Stimulated activated CD8-positive, alpha-beta memory T cell treated with anti-CD3 and anti-CD28 coated beads, Interleukin-7, amount 100 ng/mL, for 48 hours (primary cell): ENCODE measurements at regions not wholly inside any gene's neighbourhood (a gene's known extent, or its start where the extent isn't known, plus 50 kb on each side); places are given as distances from the start of the nearest gene placed in this dataset.

Source experiments
- DNase-seq, 2 donors: peaks; one replicate each; pipeline ENCODE4 v3.0.0-alpha.2; 2020; ENCODE audit warnings: low read depth in 1 of 2; ENCODE audit errors: extremely low read depth in 1 of 2

DNA sequence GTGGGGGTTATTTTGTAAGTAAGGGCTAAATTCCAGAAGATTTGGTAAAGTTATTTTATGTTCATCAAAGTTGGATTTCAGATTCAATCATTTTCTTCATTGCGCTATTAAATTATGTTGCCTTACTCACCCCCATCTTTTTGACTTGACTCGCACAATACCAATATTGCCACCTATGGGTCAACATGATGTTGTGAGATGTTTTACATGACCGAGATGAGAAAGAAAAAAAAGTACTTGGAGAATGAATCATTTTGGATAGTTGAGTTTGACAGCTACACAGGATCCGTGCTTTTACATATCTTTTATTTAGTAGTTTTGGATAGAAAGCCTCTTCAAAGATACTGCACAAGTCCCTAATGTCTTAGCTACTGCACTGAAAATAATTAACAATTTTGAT lies 224.2 kb upstream of the EMCN start:
- no peak for DNase-seq

DNA sequence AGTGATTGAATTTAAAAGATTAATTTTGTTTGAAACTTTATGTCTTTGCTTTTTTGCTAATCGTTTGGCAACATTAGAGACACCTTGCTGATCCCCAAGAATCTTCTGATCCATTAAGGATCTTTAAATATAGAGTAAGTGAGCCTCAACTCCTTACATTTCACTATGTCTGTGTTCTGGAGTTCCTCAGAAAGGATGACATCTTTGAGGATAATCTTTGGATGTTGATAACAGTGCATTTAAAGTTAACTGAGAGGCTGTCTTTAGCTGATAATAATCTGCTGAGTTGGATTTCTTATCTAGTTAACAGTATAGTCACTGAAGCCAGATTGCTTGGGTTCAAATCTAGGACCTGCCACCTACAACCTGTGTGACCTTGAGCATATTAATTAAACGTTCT lies 221.6 kb upstream of the EMCN start:
- DNase-seq: no peak

DNA sequence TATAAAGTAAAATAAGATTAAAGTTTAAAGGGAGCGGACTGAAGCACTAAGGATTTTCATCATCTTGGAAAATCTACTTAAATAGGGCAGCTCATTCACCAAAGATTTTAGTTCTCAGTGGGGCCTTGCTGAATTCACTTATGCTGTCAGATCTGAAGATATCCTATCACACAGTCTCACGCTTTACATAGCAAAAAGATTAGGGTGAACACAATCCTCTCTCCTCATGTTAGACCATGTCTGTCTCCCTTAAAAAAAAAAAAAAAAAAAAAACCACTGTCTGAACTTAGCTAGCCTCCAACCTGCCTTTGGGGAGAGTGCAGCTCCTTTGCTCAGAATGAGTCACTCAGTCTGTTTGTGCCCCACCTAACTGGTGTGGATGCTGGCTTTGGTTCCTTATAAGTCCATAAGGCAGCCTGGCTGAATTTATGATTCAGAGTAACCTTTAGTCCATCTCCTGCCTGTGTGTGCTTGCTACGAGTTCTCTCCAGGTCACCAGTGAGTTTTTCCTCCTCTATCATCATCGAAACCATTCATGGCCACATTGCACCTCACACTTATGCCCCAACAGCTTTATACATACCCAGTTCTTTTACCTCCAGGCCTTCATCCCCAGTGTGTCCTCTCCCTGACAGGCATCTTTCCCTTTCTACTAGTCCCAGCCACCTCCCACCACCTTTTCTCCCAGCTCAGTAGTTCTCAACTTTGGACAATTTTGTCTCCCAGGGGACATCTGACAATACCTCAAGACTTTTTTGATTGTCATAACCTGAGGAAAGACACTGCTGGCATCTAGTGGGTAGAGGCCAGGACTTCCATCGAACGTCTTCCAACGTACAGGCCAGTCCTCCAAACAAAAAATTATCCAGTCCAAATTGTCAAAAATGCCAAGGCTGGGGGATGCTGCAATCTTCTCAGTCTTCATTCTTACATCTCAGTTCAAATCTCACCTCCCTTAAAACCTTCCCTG lies 220.7 kb upstream of the EMCN start:
- DNase-seq: no peak

DNA sequence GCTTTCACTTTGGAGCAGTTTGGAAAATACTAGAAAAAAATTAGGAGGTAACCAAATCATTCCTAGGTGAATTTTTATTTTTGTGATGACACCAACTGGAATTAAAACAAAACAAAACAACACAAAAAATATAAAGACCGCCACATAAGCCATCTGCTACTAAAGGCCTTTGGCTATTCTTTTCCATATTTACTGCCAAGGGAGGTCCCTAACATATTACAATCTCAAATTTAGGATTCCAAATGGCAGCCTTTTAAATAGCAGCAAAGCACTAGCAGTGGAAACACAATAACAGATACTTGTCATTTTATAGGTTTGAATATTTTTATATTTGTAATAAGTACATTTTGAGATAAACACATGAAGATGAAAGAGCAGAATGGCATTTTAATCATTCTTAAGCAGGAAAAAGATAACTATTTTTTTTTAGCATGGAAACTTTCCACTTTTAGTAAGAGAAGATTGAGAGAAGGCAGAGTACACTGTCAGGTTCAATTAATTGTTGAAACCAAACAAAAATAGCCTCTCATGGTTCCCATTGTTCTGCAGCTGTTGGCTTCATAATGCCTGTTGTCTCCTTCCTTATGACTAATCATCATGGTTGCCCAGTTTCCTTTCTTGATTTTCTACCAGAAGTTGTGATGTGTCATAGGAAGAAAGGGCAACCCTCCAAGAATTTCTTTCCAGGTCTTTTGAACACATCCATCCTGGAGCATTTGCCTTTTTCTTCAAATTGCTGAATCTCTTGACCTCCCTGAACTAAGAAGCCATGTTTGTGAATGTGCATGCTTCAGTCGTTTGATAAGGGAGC lies 219.0 kb upstream of the EMCN start:
- DNase-seq: no peak

DNA sequence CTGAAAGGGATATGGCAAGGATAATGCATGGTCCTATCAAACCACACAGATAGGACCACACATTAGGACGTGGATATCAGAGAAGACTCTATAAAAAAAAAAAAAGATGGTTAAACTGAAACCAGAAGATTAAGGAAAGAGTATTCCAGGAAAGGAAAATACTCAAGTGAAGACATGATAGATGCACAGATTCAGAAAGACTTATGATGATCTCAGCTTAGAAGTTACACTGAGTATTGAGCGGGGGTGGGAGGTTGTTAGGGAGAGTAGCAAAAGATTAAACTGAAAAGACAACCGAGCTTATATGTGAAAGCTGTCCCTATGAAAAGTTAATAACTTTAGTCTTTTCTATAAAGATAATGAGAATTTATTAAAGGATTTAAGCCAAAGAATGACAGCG lies 211.0 kb upstream of the EMCN start:
- DNase-seq: no peak

DNA sequence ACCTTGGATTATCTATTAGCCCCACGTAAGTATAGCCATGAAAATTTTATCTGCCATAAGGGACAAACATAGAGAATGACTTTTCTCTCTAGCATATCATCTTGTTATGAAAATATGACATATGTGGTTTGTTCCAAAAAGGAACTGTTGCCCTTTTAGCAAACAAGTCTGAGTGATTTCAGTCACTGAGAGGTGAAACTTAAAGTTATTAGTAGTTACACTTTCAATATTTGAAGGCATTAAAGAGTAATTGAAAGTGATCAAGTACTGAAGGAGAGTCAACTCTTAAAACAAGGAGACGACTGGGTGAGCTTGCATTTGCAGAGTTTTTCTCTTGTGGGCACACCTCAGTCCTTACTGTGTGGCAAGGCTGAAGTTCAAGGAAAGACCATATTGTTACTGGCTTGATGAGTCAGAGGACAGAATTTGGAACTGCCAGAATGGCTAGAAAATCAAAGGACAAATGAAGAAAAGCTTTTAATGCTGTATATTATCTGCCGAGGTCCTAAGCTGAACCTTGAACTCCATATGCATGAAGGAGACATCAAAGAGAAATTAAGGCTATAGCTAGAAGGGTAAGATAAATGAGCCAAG lies 205.1 kb upstream of the EMCN start:
- DNase-seq: no peak

DNA sequence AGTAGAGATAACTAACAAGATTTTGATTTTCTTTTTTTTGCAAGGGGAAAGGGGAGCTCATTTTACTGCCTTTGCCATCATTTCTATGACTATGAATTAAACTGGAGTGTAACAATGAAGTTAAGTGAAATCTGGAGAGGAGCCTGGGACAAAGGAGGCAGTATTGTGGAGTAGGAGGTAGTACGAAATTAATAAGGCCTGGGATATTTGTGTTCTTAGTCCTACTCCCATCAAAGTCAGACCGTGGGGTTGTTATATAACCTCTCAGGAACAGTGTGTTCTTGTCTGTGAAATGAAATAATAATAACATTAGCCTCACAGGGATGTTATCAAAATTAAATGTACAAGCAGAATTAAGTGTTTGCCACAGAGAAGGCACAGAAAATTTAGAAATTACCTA lies 204.3 kb upstream of the EMCN start:
- DNase-seq: no peak

DNA sequence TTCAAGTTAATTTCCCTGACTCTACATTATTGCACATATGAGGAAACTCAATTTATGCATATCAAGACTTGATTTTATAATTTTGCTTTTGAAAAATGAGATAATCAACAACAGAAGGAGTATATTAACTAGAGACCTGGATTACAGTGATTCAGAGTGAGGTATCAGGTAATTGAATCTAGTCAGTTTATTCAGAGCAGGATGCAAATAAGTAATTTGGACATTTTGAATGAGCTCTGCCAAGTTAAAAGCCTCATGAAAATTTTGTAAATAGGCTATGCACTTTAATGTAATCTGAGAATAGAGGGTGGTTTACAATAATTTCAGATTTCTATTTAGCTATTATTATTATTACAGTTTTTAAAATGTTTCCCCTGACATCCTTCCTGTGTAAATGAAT lies 203.7 kb upstream of the EMCN start:
- no peak for DNase-seq

DNA sequence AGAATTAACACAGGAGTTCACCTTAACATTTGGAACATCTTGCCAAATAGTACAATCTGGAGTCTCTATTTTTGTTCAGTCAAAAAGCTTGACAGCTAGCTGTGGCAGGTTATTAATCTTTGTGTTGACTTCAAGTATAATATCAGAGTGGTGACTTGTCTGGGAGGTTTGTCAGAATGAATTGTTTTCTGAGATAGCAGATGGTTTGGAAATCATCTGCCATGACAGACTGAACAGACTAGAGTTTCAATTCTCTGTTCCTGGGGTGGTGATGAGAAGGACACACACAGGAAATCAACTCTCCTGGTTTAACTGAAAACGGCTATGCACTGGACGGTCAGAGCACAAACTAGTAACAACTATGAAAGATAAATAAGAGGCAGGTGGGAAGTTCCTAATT lies 203.3 kb upstream of the EMCN start:
- no peak for DNase-seq

DNA sequence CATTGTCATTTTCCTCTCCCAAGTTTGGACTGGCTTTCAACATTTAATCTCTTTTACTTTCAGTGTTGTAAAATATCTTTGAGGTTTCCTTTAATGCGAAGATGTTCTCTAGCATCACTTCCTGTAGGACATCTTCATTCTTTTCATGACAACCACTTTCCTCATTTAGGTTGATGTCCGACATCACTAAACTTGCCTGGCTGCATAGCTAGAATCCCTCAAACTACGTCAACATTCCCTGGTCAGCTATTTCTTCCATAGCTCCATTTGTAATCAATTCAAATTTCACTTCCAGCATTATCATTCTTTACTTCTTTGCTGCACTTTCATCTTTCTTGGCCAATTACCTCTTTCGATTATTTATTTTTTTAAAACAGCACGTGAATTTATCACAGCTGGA lies 198.6 kb upstream of the EMCN start:
- no peak for DNase-seq

DNA sequence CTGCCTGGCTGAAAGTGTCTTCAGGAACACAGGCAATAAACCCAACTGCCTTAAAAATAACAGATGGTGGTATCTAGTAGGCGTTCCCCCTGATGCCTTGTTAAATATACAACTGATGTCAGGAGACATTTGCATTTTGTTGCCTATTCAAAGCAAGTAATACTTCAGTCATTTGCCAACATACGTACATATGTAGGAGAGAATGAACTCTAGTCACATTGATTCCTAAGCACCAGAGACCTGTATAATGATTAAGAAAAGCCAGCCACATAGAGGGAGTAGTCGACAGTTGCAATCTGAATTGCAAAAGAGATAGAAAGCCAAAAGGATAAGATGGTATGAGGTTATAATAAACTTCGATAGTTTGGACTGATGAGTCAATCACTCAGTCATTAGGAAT lies 191.0 kb upstream of the EMCN start:
- no peak for DNase-seq

DNA sequence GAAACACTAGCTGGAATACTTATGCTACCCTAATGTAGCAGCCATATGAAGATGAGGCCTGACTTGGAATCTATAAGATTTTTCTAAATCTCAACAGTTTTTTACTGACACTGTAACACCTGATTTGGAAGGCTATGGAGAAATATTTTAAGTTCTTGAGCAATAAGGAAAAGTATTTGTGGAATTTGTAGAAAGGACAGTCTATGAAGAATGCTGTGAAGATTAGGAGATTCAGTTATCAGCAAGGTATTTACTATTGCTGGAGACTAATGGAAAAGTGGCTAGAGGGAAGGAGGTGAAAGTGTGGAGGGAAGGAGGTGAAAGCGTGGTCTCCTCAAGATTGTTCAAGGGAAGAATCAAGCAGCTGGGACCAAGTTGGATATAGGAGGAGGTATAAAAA lies 190.0 kb upstream of the EMCN start:
- no peak for DNase-seq

DNA sequence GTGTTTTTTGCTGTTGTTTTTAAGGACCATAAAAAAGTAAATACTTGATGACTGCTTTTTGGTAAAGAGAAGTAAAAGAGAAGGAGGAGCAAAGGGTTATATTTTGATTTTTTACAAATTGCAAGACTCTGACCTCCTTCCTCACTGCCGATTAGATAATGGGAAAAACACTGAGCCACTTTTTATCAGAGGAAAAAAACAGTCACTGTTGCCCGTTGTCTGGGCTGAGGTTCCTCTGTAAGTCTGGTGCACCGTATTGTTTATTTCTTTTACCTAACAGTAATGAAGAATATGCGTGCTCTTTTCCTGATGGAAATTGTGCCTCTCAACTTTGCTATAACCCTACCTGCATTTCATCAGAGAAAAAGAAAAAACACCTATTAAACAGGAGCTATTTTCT lies 178.7 kb upstream of the EMCN start:
- DNase-seq: no peak

DNA sequence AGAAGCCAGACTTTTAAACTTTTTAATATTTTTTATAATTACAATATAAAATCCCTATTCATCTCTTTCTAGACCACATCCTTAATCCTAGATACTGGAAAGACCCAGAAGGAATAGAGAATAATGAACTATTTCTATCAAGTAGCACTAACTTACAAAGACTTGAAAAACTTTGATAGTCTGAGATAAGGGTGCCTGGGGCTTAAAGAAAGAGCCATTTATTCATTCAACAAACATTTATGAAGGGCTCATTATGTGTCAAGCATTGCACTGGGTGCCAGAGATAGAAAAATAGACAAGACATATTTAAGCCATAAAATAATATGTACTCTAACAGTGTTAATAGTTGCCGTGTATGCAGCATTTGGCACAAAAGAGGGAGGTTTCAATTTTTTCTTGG lies 178.0 kb upstream of the EMCN start:
- no peak for DNase-seq

DNA sequence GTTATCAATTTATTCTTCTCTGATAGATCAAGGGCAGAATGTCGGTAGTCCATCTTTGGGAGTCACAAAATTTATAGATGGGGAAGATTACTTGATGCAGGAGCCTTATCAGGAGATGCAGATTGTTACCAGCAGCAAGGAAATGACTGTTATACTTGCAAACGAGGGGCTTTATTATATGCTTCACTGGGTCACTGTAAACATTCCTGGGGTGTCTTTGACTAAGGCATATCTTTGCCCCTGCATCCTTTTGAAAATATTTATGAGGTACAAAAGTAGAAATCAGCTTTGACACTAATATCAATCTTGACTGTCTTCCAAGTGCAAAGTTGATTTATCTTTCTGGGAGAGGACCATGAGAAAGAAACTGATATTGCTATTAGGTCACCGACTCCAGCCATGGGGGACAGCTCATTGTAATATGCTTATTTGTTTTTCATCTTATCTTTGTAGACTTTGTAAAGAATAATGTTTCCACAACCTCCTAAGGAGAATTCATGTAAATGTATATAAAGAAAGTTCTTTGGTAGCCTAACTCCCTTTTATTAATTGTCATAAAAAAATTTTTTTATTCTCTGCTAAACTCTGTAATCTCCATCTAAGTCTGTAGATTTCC lies 177.3 kb upstream of the EMCN start:
- DNase-seq: no peak

DNA sequence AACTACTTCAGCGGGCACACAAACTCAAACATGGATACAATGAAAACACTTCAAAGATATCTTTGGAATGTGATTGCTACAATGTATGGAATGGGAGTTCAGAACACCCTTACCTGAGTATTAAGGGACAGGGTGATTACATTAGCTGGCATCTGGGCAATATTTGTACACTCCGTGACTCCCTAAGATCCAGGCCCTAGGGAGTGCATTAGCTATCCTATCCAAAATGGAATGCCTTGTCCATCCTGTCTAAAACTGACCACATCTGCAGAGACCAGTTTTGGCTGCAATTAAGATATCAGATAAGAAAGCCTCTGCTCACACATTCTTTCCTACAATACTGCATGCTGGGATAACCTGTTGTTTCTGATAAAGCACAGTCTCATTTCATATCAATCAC lies 176.6 kb upstream of the EMCN start:
- no peak for DNase-seq

DNA sequence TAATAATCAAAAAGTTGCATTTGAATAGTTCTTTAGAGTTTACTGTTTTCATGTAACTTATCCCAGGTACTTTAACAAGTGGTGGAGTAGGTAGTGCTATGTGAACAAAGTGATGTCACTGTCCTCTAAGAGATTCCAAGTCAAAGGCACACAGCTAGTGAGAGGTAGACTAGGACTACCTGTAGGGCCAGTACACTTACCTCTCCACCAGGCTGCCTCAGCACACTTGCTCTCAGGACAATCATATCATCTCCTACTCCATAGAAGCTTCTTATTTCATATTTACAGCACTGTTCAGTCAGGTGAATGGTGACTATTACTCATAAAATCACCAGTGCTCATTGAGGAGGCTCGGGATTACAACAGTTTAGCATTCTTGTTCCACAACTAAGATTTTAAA lies 173.0 kb upstream of the EMCN start:
- no peak for DNase-seq

DNA sequence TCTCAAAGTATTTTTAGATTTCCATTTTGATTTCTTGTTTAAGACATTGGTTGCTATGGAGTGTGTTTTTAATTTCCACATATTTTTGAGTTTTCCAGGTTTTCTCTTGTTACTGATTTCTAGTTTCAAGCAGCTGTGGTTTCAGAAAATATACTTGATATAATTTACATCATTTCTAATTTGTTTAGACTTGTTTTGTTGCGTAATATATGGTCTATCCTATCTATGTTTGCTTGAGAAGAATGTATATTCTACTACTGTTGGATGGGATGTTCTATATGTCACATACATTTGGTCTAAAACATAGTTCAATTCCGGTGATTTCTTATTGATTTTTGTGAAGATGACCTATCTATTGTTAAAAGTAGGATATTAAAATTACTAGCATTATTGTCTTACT lies 170.5 kb upstream of the EMCN start:
- DNase-seq: no peak

DNA sequence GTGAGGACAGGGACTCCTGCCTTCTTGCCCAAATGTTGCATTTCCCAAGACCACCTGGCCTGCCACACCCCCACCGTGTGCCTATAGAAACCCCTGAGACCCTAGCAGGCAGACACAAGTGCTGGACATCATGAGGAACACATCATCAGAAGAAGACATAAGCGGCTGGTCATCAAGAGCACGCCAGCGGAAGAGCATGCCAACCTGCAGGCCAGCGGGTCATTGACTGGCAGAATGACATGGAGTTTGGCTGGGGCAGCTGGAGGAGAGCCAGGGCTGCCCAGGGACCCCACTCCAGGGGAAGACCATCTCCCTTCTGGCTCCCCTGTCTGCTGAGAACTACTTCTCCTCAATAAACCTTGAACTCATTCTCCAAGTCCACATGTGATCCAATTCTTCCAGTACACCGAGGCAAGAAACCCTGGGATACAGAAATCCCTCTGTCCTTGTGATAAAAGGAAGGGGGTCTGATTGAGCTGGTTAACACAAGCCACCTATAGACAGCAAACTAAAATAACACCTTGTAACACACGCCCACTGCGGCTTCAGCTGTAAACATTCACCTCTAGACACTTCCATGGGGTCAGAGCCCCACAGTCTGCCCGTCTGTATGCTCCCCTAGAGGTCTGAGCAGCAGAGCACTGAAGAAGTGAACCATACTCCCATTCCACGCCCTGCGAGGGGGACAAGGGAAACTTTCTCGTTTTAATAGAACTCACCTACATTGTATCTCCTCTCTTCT lies 164.8 kb upstream of the EMCN start:
- no peak for DNase-seq

DNA sequence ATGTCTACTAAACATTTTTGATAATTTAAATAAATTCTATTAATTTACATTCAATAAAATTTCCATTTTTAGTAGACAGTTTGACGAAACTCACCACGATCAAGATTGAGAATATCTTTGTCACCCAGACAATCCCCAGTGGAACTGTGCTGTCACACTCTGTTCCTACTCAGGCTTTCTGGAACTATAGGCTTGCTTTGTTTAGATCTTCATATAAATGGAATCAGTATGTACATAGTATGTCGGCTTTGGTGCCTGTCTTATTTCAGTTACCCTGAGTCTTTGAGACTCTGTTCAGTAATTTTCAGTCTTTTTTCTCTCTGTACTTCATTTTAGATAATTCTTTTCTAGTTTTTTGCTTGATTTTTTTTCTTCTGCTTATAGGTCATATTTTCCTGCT lies 163.5 kb upstream of the EMCN start:
- no peak for DNase-seq

DNA sequence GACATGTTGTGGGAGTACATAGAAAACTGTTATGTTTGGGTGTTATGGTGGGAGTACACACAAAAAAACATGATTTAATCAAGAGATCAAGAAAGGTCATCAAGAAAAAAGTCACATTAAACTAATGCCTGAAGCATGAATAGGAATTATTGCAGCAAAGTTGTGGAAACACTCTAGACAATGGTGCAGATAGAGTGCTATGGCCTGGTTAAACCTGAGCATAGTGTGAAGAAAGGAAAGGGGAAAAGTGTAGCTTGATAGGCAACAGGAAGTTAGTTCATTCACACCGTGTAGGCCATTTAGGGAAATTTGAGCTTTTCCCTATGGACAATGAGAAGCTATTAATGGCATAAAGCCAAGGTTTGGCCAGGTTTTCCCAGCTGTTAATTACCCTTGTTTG lies 162.1 kb upstream of the EMCN start:
- DNase-seq: no peak
